HepG2 (cell line): ENCODE measurements at regions not wholly inside any gene's neighbourhood (a gene's known extent, or its start where the extent isn't known, plus 50 kb on each side); places are given as distances from the start of the nearest gene placed in this dataset.

ENCODE experiments used
- ATAC-seq: fragments of 200-7000 bp; cut with Tn5 transposase; 3 replicates; pipeline ENCODE4 v1.9.1; 2020; ENCODE audit warnings: mild to moderate bottlenecking, moderate library complexity
- BruUV-seq: library from RNA; stranded (reverse); fragments of 400-500 nt; replicated peaks from 2 replicates; lab custom pipeline; 2021; lab: Mats Ljungman, UMichigan
- CTCF ChIA-PET: fragments of 300-600 bp; formaldehyde crosslinking; extraction: SDS; loops from one replicate; lab custom pipeline; 2021; ENCODE audit warnings: low total read pairs, inconsistent platforms, low intra/inter-chr PET ratio; lab: Yijun Ruan, JAX
- POLR2A ChIA-PET: fragments of 350-600 bp; sonication (Branson Sonifier 250); formaldehyde crosslinking; loops from one replicate; lab custom pipeline; 2020; ENCODE audit warnings: antibody characterized with exemption, inconsistent platforms; lab: Yijun Ruan, JAX
- DNase-seq: peaks from one replicate; pipeline ENCODE4 v3.0.0-alpha.2; 2015; ENCODE audit warnings: low spot score
- FAIRE-seq: peaks from 3 replicates; lab custom pipeline; 2011; peaks lifted over from hg19 to GRCh38; lab: Jason Lieb, UNC
- H2AFZ ChIP-seq: one replicate; pipeline ENCODE4 v1.6.1; 2011; ENCODE audit warnings: low read length, inconsistent platforms
- H3K27ac ChIP-seq: fragments of 300-600 bp; 3 replicates; pipeline ENCODE4 v1.8.0; 2011; ENCODE audit warnings: mixed run types, mild to moderate bottlenecking, mixed read lengths, low read length, inconsistent platforms; ENCODE audit not compliant: insufficient read depth; ENCODE audit errors: extremely low read length
- H3K27me3 ChIP-seq, 2 experiments: fragments of 200-600 bp in 1 of 2; 2 replicates in 1 of 2; 3 replicates in 1 of 2; pipeline versions ENCODE4 v1.6.0 to v1.8.0; 2011; ENCODE audit warnings: low read length in 2 of 2, mild to moderate bottlenecking in 2 of 2, moderate library complexity in 2 of 2, inconsistent platforms in 1 of 2; ENCODE audit not compliant: insufficient read depth in 2 of 2, control insufficient read depth in 1 of 2
- H3K36me3 ChIP-seq, 2 experiments: fragments of 200-600 bp in 1 of 2; replicated peaks in 1 of 2; 2 replicates in 1 of 2; 3 replicates in 1 of 2; pipeline versions ENCODE4 v1.5.1 to v1.8.0; 2011; ENCODE audit warnings: low read length in 2 of 2, inconsistent platforms in 1 of 2; ENCODE audit not compliant: insufficient read depth in 2 of 2, control insufficient read depth in 1 of 2
- H3K4me1 ChIP-seq: 2 replicates; pipeline ENCODE4 v1.5.1; 2012; ENCODE audit warnings: low read length, inconsistent platforms; ENCODE audit not compliant: insufficient read depth
- H3K4me2 ChIP-seq: 2 replicates; pipeline ENCODE4 v1.6.0; 2011; ENCODE audit warnings: low read depth, low read length, inconsistent platforms
- H3K4me3 ChIP-seq, 3 experiments: fragments of 200-600 bp in 1 of 3; sonication (generic), shearing (Covaris generic) in 1 of 3; replicated peaks in 1 of 3; 2 replicates each; pipeline ENCODE4 v1.5.1; 2011 to 2016; ENCODE audit warnings: low read length in 3 of 3, inconsistent platforms in 2 of 3, low read depth in 2 of 3, mild to moderate bottlenecking in 2 of 3, control low read depth in 1 of 3, mixed read lengths in 1 of 3; ENCODE audit not compliant: insufficient read depth in 1 of 3
- H3K79me2 ChIP-seq: one replicate; pipeline ENCODE4 v1.6.1; 2011; ENCODE audit warnings: low read length, inconsistent platforms; ENCODE audit not compliant: insufficient read depth
- H3K9ac ChIP-seq: 2 replicates; pipeline ENCODE4 v1.6.0; 2011; ENCODE audit warnings: mild to moderate bottlenecking, low read depth, low read length, inconsistent platforms; ENCODE audit not compliant: insufficient read depth
- H3K9me3 ChIP-seq: 2 replicates; pipeline ENCODE4 v1.5.1; 2012; ENCODE audit warnings: mild to moderate bottlenecking, low read length
- H4K20me1 ChIP-seq: 2 replicates; pipeline ENCODE4 v1.6.0; 2011; ENCODE audit warnings: inconsistent platforms, mild to moderate bottlenecking, low read length, moderate library complexity; ENCODE audit not compliant: insufficient read depth
- GFI1 ChIP-seq: sonication (generic); formaldehyde crosslinking; IDR thresholded peaks from 2 replicates; pipeline ENCODE4 v1.5.0; 2020; ENCODE audit warnings: missing genetic modification reagents, mild to moderate bottlenecking, borderline replicate concordance
- HOXA3 ChIP-seq: sonication (generic); formaldehyde crosslinking; IDR thresholded peaks from 2 replicates; pipeline ENCODE4 v1.5.0; 2020; ENCODE audit warnings: missing genetic modification reagents
- MTF1 ChIP-seq: sonication (generic); formaldehyde crosslinking; IDR thresholded peaks from 2 replicates; pipeline ENCODE4 v1.5.0; 2020; ENCODE audit warnings: missing genetic modification reagents
- NKX3-1 ChIP-seq: sonication (generic); formaldehyde crosslinking; IDR thresholded peaks from 2 replicates; pipeline ENCODE4 v1.5.0; 2020; ENCODE audit warnings: missing genetic modification reagents
- RELA ChIP-seq: sonication (generic); formaldehyde crosslinking; IDR thresholded peaks from 2 replicates; pipeline ENCODE4 v1.4.0; 2020; ENCODE audit warnings: missing genetic modification reagents
- SIX4 ChIP-seq: sonication (generic); formaldehyde crosslinking; IDR thresholded peaks from 2 replicates; pipeline ENCODE4 v1.4.0; 2020; ENCODE audit warnings: missing genetic modification reagents
- SP4 ChIP-seq: sonication (generic); formaldehyde crosslinking; IDR thresholded peaks from 2 replicates; pipeline ENCODE4 v1.8.1; 2023; ENCODE audit warnings: mild to moderate bottlenecking, missing genetic modification reagents
- ZBTB7B ChIP-seq: sonication (generic); formaldehyde crosslinking; IDR thresholded peaks from 2 replicates; pipeline ENCODE4 v1.4.0; 2020; ENCODE audit warnings: missing genetic modification reagents
- ZNF10 ChIP-seq: sonication (generic); formaldehyde crosslinking; IDR thresholded peaks from 2 replicates; pipeline ENCODE4 v1.4.0; 2020; ENCODE audit warnings: mild to moderate bottlenecking, low read depth, missing genetic modification reagents, borderline replicate concordance
- ZNF225 ChIP-seq: sonication (generic); formaldehyde crosslinking; IDR thresholded peaks from 2 replicates; pipeline ENCODE4 v1.4.0; 2020; ENCODE audit warnings: mild to moderate bottlenecking, missing genetic modification reagents
- ZNF282 ChIP-seq: fragments of 450-650 bp; IDR thresholded peaks from 2 replicates; pipeline ENCODE4 v1.6.1; 2018; ENCODE audit not compliant: partially characterized antibody
- ZNF468 ChIP-seq: sonication (generic); formaldehyde crosslinking; IDR thresholded peaks from 2 replicates; pipeline ENCODE4 v1.8.0; 2022; ENCODE audit warnings: mild to moderate bottlenecking, moderate library complexity, missing genetic modification reagents
- ZNF501 ChIP-seq: sonication (generic); formaldehyde crosslinking; IDR thresholded peaks from 2 replicates; pipeline ENCODE4 v1.5.1; 2020; ENCODE audit warnings: mild to moderate bottlenecking, moderate library complexity, missing genetic modification reagents
- ZNF546 ChIP-seq: sonication (generic); formaldehyde crosslinking; conservative IDR thresholded peaks from 2 replicates; pipeline ENCODE4 v1.8.1; 2023; ENCODE audit warnings: mild to moderate bottlenecking, missing genetic modification reagents
- ZNF567 ChIP-seq: sonication (generic); formaldehyde crosslinking; IDR thresholded peaks from 2 replicates; pipeline ENCODE4 v1.8.1; 2023; ENCODE audit warnings: mild to moderate bottlenecking, missing genetic modification reagents, borderline replicate concordance
- ZNF589 ChIP-seq: sonication (generic); formaldehyde crosslinking; conservative IDR thresholded peaks from 2 replicates; pipeline ENCODE4 v1.8.0; 2022; ENCODE audit warnings: mild to moderate bottlenecking, moderate library complexity, missing genetic modification reagents
- ZNF598 ChIP-seq: sonication (generic); formaldehyde crosslinking; IDR thresholded peaks from 2 replicates; pipeline ENCODE4 v1.5.1; 2020; ENCODE audit warnings: mild to moderate bottlenecking, missing genetic modification reagents, borderline replicate concordance
- ZNF775 ChIP-seq: sonication (generic); formaldehyde crosslinking; IDR thresholded peaks from 2 replicates; pipeline ENCODE4 v1.4.0; 2020; ENCODE audit warnings: missing genetic modification reagents, mild to moderate bottlenecking, moderate library complexity, borderline replicate concordance
- WGBS: methylation state at CpG from one replicate; pipeline ENCODE4 v1.1.6; 2017; ENCODE audit warnings: low lambda C conversion rate; 5-methylcytosine and 5-hydroxymethylcytosine counted together
- in situ Hi-C: cut with HindIII; loops from 2 replicates; pipeline ENCODE4 v1.10.0; 2017; ENCODE audit warnings: low pct_unique_long_range_greater_than_20kb; ENCODE audit not compliant: extremely low pct_ligation_motif_present
- intact Hi-C: fragments of 100-400 bp; cut with micrococcal nuclease; formaldehyde crosslinking; loops from one replicate; pipeline ENCODE4 v1.10.0; 2022; ENCODE audit not compliant: unreplicated experiment
- TF ChIP-seq, protein P1 (sequence below): sonication (generic); formaldehyde crosslinking; IDR thresholded peaks from 2 replicates; pipeline ENCODE4 v1.4.0; 2020; ENCODE audit warnings: missing genetic modification reagents

DNA sequence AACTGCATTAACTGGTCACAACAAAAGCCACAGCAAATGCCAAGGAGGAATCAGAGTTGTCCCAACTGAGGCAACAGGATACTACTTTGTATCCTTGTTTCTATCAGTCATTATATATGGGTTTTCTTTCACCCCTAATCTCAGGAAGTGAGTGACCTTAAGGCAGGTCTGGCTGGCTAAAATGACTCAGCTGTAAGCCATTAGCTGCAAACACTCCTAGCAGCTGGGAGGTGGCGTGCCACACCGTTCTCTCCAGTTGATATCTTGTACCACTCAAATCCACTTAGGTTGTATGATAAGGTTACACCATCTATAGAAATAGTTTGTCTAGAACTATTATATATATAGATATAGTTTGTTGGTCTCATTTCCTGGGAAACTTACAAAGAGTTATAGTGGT is 171.1 kb upstream of the MC4R start:
- ATAC-seq (no peak), DNase-seq (no peak), FAIRE-seq (no peak)
- Histone ChIP-seq H3K79me2 (no peaks in the 10 kb centered on the region), H3K9me3 (no peaks in the 10 kb centered on the region), H3K36me3 (no peaks in the 10 kb centered on the region), H2AFZ (no peak overlapping the region), H3K4me1 (no peaks in the 10 kb centered on the region), H3K4me2 (no peak overlapping the region), H3K4me3 (no peak overlapping the region), H3K27me3 (no peaks in the 10 kb centered on the region; a peak in 1 of 5 replicates), H3K9ac (no peak overlapping the region), H3K27ac (no peak overlapping the region), H4K20me1 (no peaks in the 10 kb centered on the region)
- TF ChIP-seq ZNF589 (CRISPR knock-in tag) = no peak
- no peak for TF ChIP-seq SP4 (CRISPR knock-in tag)
- no peak for TF ChIP-seq MTF1 (CRISPR knock-in tag)
- no peak for TF ChIP-seq ZNF775 (CRISPR knock-in tag)
- no peak for TF ChIP-seq ZNF468 (CRISPR knock-in tag)
- TF ChIP-seq SIX4 (CRISPR knock-in tag) = no peak
- TF ChIP-seq, protein P1, sequence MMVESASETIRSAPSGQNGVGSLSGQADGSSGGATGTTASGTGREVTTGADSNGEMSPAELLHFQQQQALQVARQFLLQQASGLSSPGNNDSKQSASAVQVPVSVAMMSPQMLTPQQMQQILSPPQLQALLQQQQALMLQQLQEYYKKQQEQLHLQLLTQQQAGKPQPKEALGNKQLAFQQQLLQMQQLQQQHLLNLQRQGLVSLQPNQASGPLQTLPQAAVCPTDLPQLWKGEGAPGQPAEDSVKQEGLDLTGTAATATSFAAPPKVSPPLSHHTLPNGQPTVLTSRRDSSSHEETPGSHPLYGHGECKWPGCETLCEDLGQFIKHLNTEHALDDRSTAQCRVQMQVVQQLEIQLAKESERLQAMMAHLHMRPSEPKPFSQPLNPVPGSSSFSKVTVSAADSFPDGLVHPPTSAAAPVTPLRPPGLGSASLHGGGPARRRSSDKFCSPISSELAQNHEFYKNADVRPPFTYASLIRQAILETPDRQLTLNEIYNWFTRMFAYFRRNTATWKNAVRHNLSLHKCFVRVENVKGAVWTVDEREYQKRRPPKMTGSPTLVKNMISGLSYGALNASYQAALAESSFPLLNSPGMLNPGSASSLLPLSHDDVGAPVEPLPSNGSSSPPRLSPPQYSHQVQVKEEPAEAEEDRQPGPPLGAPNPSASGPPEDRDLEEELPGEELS = no peak
- no peak for TF ChIP-seq ZBTB7B (CRISPR knock-in tag)
- TF ChIP-seq ZNF567 (CRISPR knock-in tag) = no peak
- TF ChIP-seq ZNF598 (CRISPR knock-in tag) = no peak
- TF ChIP-seq NKX3-1 = no peak
- no peak for TF ChIP-seq ZNF10 (CRISPR knock-in tag)
- TF ChIP-seq ZNF501 (CRISPR knock-in tag) = no peak
- no peak for TF ChIP-seq HOXA3 (CRISPR knock-in tag)
- no peak for TF ChIP-seq ZNF546 (CRISPR knock-in tag)
- TF ChIP-seq ZNF225 = no peak
- no peak for TF ChIP-seq ZNF282
- no peak for TF ChIP-seq RELA (CRISPR knock-in tag)
- no peak for TF ChIP-seq GFI1 (CRISPR knock-in tag)
- ChIA-PET CTCF (no interaction called here), POLR2A (no interaction called here)
- in situ Hi-C loops = loop anchor here (10.0 to 25.0 kb wide), 2 partner anchors 559 to 706 kb away; no protein-coding TSS in a partner anchor
- BruUV-seq = no TSS peak
- intact Hi-C loops = no loop called here
- WGBS = 20% methylated on average over 2 of the region's 2 CpGs
